HG02970 (cell line): ENCODE measurements at regions not wholly inside any gene's neighbourhood (a gene's known extent, or its start where the extent isn't known, plus 50 kb on each side); places are given as distances from the start of the nearest gene placed in this dataset.

ENCODE experiments used
- ATAC-seq: cut with Tn5 transposase; IDR thresholded peaks from one replicate; pipeline ENCODE4 v1.9.1; 2021; ENCODE audit warnings: mild to moderate bottlenecking, moderate library complexity, moderate number of reproducible peaks; ENCODE audit not compliant: unreplicated experiment, low FRiP score

- no peak for ATAC-seq
Observed at GRCh38 chr10:21180604-21181003, 283.5 kb upstream of the NEBL start.

GRCh38 chr10:21176934-21177480 is 279.9 kb upstream of the NEBL start:
- no peak for ATAC-seq

- no peak for ATAC-seq
Observed at GRCh38 chr10:21175797-21176196, 278.7 kb upstream of the NEBL start.

- ATAC-seq: no peak
Observed at GRCh38 chr10:21174715-21175495, 277.8 kb upstream of the NEBL start.

GRCh38 chr10:21173802-21174714 is 276.9 kb upstream of the NEBL start:
- ATAC-seq: peak; percentile 52

GRCh38 chr10:21172930-21173801 is 276.1 kb upstream of the NEBL start:
- no peak for ATAC-seq

- ATAC-seq: no peak
Observed at GRCh38 chr10:21172542-21172929, 275.4 kb upstream of the NEBL start.

- no peak for ATAC-seq
Observed at GRCh38 chr10:21171936-21172541, 274.9 kb upstream of the NEBL start.

- no peak for ATAC-seq
Observed at GRCh38 chr10:21171197-21171935, 274.3 kb upstream of the NEBL start.

- no peak for ATAC-seq
Observed at GRCh38 chr10:21170216-21170615, 273.1 kb upstream of the NEBL start.

GRCh38 chr10:21169271-21169670 is 272.2 kb upstream of the NEBL start:
- ATAC-seq: no peak

GRCh38 chr10:21167288-21168010 is 270.3 kb upstream of the NEBL start:
- ATAC-seq: no peak

- ATAC-seq: no peak
Observed at GRCh38 chr10:21166557-21167287, 269.6 kb upstream of the NEBL start.

- no peak for ATAC-seq
Observed at GRCh38 chr10:21165489-21165888, 268.4 kb upstream of the NEBL start.

- ATAC-seq: no peak
Observed at GRCh38 chr10:21164687-21165086, 267.6 kb upstream of the NEBL start.

- no peak for ATAC-seq
Observed at GRCh38 chr10:21162948-21163347, 265.8 kb upstream of the NEBL start.

- no peak for ATAC-seq
Observed at GRCh38 chr10:21161647-21162046, 264.5 kb upstream of the NEBL start.

- ATAC-seq: no peak
Observed at GRCh38 chr10:21161090-21161625, 264.0 kb upstream of the NEBL start.
